ENCODE measurements at regions not wholly inside any gene's neighbourhood (a gene's known extent, or its start where the extent isn't known, plus 50 kb on each side); places are given as distances from the start of the nearest gene placed in this dataset.

DNA sequence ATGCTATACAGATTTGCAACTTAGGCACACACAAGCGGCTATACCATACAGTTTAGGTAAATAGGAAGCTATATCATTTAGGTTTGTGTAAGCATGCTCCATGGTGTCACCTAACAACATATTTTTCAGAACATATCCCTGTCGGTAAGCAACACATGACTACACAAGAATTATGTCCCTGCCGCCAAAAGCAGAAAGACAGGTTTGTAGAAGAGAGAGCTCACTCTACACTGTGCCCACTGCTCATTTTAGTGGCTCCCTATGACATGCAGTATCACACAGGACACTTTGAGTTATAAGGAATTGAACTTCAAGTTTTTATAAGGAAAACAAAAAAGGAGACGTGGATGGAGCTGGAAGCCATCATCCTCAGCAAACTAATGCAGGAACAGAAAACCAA, 132.5 kb upstream of the KAZN start:
- TF ChIP-seq, protein P1, sequence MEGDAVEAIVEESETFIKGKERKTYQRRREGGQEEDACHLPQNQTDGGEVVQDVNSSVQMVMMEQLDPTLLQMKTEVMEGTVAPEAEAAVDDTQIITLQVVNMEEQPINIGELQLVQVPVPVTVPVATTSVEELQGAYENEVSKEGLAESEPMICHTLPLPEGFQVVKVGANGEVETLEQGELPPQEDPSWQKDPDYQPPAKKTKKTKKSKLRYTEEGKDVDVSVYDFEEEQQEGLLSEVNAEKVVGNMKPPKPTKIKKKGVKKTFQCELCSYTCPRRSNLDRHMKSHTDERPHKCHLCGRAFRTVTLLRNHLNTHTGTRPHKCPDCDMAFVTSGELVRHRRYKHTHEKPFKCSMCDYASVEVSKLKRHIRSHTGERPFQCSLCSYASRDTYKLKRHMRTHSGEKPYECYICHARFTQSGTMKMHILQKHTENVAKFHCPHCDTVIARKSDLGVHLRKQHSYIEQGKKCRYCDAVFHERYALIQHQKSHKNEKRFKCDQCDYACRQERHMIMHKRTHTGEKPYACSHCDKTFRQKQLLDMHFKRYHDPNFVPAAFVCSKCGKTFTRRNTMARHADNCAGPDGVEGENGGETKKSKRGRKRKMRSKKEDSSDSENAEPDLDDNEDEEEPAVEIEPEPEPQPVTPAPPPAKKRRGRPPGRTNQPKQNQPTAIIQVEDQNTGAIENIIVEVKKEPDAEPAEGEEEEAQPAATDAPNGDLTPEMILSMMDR (IDR thresholded peaks at IDR 0.05; ENCODE audit: low read depth, low read length, poor library complexity, severe bottlenecking) = no peak
- TF ChIP-seq EZH2phosphoT487 (IDR thresholded peaks at IDR 0.05; ENCODE audit: borderline replicate concordance, low read length) = no peak

Data from DOHH2 (cell line).